Stimulated activated CD8-positive, alpha-beta memory T cell treated with anti-CD3 and anti-CD28 coated beads, Interleukin-15, amount 100 ng/mL, for 4 hours (primary cell): ENCODE measurements at regions not wholly inside any gene's neighbourhood (a gene's known extent, or its start where the extent isn't known, plus 50 kb on each side); places are given as distances from the start of the nearest gene placed in this dataset.
"Not testable (repeated sequence)": the region's sequence is repeated elsewhere in the genome, so short reads cannot be mapped to it uniquely, and the experiment has no call there.

ENCODE experiments used
- DNase-seq, 2 donors: peaks; one replicate each; pipeline ENCODE4 v3.0.0-alpha.2; 2020; ENCODE audit warnings: low read depth in 2 of 2

- DNase-seq, result no peak
Observed at GRCh38 chr2:136715146-136715545, 50.2 kb upstream of the THSD7B start.

GRCh38 chr2:136714452-136714951 is 50.8 kb upstream of the THSD7B start:
- no peak for DNase-seq

- DNase-seq, result no peak
Observed at GRCh38 chr2:136713739-136714138, 51.6 kb upstream of the THSD7B start.

GRCh38 chr2:136705336-136705735 is 60.0 kb upstream of the THSD7B start:
- DNase-seq, result no peak

GRCh38 chr2:136703214-136703613 is 62.1 kb upstream of the THSD7B start:
- DNase-seq, result no peak

GRCh38 chr2:136696438-136696837 is 68.9 kb upstream of the THSD7B start:
- DNase-seq, result no peak

GRCh38 chr2:136693966-136694365 is 71.4 kb upstream of the THSD7B start:
- no peak for DNase-seq

- DNase-seq, result not testable (repeated sequence)
Observed at GRCh38 chr2:136680079-136680478, 85.3 kb upstream of the THSD7B start.

- DNase-seq, result no peak
Observed at GRCh38 chr2:136665736-136666135, 99.6 kb upstream of the THSD7B start.

- DNase-seq, result no peak
Observed at GRCh38 chr2:136664713-136665405, 100.5 kb upstream of the THSD7B start.

- DNase-seq, result no peak
Observed at GRCh38 chr2:136658201-136658600, 107.1 kb upstream of the THSD7B start.

- no peak for DNase-seq
Observed at GRCh38 chr2:136653861-136654260, 111.5 kb upstream of the THSD7B start.

GRCh38 chr2:136651456-136652010 is 113.8 kb upstream of the THSD7B start:
- no peak for DNase-seq

- DNase-seq, result no peak
Observed at GRCh38 chr2:136647039-136647438, 118.3 kb upstream of the THSD7B start.

- no peak for DNase-seq
Observed at GRCh38 chr2:136645236-136645828, 120.0 kb upstream of the THSD7B start.

- no peak for DNase-seq
Observed at GRCh38 chr2:136639651-136640050, 125.7 kb upstream of the THSD7B start.

- DNase-seq, result no peak
Observed at GRCh38 chr2:136638193-136638592, 127.2 kb upstream of the THSD7B start.

GRCh38 chr2:136637402-136637801 is 127.9 kb upstream of the THSD7B start:
- DNase-seq, result no peak

- no peak for DNase-seq
Observed at GRCh38 chr2:136628490-136628889, 136.9 kb upstream of the THSD7B start.

- DNase-seq, result no peak
Observed at GRCh38 chr2:136613096-136613495, 152.2 kb upstream of the THSD7B start.

GRCh38 chr2:136612079-136612478 is 153.3 kb upstream of the THSD7B start:
- DNase-seq, result no peak

- DNase-seq, result no peak
Observed at GRCh38 chr2:136611451-136611850, 153.9 kb upstream of the THSD7B start.

GRCh38 chr2:136582628-136583205 is 182.6 kb upstream of the THSD7B start:
- DNase-seq, result no peak
